HG02938 (cell line): ENCODE measurements at regions not wholly inside any gene's neighbourhood (a gene's known extent, or its start where the extent isn't known, plus 50 kb on each side); places are given as distances from the start of the nearest gene placed in this dataset.

Experiments used
- ATAC-seq: cut with Tn5 transposase; IDR thresholded peaks from one replicate; pipeline ENCODE4 v1.9.1; 2021; ENCODE audit warnings: mild to moderate bottlenecking, moderate library complexity; ENCODE audit not compliant: unreplicated experiment

DNA sequence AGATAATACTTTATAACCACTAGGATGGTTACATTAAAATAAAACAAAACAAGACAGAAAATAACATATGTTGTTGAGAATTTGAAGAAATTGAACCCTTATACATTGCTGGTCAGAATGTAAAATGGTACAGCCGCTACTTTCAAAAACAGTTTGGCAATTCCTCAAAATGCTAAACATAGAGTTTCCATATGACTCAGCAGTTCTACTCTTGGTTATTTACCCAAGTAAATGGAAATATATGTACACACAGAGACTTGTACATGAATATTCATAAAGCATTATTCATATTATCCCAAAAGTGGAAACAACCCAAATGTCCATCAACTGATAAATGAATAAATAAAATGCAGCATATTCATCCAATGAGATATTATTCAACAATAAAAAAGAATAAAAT lies 92.5 kb upstream of the LRATD1 start:
- no peak for ATAC-seq

DNA sequence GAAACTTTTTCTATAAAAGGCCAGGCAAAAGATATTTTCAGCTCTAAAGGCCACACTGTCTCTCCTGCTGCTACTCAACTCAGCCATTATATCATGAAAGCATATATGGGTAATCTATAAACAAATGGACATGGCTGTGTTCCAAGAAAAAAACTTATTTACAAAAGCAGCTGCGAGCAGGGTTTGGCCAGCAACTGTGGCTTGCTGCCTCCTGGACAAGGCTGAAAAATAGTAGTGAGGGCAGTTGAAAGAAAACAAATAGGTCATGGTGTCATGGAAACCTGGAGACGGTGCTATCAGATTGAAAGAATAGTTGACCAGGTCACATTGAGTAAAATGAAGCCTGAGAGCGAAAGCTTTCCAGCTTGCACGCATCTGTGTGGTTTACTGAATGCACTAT lies 89.2 kb upstream of the LRATD1 start:
- no peak for ATAC-seq

DNA sequence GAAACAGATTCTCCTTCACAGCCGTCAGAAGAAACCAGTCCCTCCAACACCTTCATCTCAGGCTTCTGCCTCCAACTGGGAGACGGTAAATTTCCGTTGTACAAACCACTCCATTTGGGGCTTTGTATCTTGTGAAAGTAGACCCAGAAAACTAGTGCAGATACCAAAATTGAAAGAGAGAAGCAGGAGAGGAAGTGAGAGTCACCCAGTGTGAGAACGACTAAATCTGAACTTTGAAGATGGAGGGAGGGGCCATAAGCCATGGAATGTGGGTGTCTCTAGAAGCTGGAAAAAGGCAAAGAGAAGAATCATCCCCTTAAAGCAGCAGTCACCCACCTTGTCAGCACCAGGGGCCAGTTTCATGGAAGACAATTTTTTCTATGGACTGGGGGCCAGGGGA lies 88.3 kb upstream of the LRATD1 start:
- ATAC-seq, result no peak

DNA sequence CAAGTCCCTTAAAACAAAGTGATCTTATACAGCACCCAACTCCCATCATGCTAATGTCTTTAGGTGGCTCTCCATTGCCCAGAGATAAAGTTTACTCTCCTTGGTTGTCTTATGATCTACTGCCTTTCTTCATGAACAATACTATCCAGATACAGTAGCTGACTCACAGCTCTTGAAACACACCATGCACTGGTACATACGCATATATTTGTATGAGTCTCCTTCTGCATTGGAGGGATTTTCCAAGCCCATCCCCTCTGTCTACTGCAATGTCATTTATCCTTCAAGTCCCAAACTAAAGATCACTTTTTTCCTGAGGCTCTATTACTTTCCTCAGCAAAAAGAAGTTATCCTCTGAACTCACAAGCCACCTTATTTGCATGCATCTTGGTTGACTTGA lies 84.7 kb upstream of the LRATD1 start:
- ATAC-seq, result no peak

DNA sequence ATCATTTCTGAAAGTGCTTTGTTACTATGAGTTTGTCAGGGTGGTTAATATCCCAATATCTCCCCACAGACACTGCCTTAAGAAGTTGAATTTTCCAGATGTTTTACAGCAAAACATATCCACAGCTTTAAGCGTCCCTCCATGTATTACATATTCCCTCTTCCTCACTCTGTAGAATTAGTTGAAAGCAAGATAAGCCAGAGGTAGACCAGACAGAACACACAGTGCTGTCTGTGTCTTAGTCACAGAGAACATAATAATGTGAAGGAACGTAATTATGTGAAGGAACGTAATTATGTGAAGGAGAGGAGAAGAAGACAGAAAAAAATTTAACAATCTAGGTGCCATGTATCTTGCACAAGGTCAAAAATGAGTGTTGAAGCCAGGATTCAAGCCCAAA lies 81.9 kb upstream of the LRATD1 start:
- ATAC-seq, result no peak

DNA sequence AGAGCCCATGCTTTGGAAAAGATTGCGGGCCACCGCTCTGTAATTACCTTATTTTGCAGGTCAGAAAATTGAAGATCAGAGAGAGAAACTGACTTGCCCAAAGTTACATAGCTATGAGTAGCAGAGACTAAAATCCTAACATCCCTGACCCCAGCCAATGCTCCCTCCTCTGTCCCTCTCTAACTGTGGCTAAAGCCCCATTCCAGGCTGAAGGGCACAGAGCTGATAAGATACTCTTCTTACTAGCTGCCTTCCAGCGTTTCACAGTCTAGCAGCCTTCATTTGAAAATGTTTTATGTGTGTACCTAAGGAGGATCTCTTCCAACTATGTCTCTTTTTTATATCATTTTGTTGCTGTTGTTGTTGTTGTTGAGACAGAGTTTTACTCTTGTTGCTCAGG lies 81.4 kb upstream of the LRATD1 start:
- ATAC-seq, result no peak

DNA sequence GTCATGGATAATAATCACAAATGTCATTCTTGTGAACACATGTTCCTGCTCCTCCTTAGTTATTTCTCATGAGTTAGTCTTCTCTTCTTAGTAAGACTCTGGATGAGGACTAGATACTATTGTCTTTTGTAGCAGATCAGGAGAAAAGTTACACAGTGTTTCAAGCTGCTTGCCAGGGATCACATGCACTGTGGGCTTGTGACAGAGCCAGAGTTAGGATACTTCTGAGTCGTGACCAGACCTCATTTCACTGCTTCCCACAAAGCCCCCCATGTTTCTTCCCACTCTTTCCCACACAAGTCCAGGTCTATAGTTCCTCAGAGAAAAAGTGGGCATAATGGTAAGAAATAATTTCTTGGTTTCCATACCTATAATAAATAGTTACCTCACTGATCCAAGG lies 80.2 kb upstream of the LRATD1 start:
- ATAC-seq, result no peak

DNA sequence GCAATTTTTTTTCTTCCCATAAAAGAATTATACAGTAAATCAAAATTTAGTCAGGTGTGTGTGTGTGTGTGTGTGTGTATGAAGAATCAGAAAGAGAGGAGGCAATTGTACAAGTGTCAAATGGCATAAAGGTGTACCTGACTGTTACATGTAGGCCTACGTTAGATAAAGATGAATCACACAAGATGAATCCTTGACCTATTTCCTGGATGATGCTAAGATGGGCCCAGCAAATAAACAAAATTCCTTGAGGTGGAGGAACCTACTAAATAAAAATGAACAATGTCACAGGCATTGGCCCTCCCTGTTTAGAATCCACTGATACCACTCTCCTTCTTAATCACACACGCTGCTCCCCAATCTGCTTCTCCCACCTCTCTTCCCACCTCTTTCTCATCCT lies 79.7 kb upstream of the LRATD1 start:
- ATAC-seq, result no peak

DNA sequence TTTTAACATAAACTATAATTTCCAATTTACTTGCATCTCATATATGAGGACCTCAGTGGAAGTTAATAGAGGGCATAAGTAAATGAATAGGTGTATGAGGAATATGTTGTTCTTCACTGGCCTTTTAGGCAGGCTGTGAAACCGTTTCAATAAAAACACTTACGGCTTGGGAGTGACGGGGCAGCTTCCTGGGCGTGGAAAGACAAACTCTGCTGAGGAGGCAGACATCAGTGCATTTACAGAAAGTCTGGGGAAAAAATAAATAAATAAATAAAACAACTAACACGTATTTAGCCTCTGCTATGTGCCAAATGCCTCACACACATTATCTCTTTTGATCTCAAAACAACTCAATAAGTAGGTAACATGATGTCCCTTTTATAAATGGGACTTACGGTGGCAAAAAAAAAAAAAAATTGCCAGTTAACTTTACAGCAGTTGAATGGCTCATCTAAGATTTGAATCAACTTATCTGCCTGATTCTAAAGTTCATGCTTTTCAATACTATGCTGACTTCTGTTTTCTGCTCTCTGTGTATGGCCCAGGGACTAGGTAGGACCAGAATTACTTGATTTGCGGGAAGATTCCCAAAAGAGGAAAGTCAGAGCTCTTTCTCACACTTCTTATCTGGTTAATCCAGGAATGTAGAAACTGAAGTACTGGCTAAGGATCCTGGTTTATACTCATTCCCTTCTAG lies 77.5 kb upstream of the LRATD1 start:
- no peak for ATAC-seq

DNA sequence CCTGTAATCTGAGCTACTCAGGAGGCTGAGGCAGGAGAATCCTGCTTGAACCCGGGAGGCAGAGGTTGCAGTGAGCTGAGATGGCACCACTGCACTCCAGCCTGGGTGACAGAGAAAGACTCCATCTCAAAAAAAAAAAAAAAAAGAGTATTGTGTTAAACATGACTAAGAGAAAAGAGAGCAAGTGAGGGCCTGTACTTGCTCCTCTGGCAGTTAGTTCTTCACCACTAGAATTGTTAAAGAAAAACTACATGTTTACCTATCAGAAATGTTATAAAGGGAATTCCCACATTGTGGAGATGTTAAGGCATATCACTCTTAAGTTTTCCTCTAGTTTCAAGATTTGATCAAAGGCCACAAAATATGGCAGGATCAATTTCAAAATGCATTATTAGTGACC lies 75.4 kb upstream of the LRATD1 start:
- ATAC-seq, result no peak

DNA sequence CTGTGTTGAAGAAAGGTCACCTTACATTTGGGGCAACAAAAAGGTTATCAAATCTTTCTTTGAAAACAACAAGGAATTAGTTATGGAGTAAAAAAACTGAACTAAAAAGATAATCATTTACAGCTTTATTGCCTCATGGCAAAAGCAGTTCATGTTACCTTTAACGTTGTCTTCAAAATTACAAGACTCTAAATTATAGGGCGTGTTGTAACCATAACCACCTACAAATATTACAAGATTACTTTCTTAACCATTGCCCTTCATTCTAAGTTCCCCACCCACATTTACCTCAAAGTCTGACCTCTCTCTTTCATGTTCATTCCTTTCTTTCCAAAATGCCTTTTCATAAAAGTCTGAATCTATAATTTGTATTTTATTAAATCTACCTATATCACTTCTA lies 74.6 kb upstream of the LRATD1 start:
- no peak for ATAC-seq

DNA sequence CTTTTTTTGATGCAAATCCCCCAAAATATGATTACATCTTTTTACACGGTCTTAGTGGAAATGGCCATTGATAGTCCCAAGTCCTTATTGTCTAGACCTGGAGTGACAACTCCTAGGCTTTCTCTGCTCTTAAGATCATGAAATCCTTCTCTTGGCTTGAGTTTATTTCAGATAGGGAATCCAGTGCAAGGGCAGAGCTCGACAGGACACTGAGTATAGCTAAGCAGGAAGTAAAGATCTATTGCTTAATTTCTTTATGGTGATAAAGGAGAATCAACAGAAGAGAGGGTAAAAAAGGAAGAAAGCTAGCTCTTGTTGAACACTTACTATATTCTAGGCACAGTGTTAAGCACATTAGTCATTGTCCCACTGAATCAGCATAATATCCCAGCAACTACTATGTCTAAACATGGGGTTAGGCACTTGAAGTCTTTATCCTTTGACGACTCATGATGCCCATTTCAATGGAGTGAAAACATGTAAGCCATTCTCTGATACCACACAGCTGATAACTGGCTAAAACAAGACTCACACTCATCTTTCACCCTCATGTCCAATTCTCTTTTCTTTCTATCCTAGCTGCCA lies 74.1 kb upstream of the LRATD1 start:
- ATAC-seq, result no peak

DNA sequence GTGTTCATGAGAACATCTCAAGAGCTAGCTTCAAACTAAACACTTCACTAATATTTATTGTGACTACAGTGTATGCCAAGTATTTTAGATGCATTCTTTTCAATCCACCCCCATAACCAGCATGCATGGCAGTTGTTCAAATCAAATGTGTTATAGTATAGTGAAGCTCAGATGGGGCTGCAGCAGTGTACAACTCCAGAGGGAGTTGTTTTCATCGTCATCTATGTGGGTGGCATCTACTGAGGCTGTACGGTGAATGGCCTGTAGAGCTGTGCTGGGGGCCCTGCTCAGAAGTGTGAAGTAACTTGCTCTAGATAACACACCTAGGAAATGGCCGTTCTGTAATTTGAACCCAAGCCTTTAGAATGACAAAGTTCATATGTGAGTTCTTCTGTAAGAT lies 71.8 kb upstream of the LRATD1 start:
- no peak for ATAC-seq

DNA sequence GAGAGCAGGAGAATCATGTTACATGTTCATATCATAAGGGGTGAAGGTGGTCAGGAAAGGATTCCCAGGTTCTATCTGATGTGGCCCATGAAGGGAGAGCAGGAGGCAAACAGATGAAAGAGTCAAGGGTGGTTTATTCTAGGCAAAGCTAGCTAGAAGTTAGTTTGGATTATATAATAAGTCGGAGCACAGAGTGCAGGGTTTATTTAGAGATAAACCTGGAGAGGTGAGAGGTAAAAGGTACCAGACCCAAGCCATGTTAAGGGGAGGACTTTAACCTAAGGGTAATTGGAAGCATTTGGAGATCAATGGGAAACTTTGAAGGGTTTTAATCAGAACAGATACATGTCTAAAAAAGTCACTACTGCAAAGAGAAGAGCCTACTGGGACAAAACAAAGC lies 69.2 kb upstream of the LRATD1 start:
- no peak for ATAC-seq

DNA sequence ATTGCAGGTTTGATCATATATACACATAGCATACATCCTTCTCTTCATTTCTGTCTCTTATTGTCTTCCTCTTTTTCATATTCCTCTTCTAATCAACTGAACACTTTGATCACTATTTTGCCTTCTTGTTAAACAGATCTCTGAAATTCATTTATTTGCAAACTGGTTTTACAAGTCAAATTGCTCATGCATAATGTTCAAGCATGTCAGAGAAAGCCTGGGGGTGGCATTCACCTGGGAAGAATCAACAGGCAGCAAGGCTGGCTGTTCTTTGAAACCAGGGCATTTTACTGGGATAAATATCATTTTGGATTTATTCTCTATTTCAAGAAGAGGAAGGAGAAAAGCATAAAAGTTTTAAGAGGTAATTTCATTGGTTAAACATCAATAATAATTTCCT lies 66.9 kb upstream of the LRATD1 start:
- no peak for ATAC-seq

DNA sequence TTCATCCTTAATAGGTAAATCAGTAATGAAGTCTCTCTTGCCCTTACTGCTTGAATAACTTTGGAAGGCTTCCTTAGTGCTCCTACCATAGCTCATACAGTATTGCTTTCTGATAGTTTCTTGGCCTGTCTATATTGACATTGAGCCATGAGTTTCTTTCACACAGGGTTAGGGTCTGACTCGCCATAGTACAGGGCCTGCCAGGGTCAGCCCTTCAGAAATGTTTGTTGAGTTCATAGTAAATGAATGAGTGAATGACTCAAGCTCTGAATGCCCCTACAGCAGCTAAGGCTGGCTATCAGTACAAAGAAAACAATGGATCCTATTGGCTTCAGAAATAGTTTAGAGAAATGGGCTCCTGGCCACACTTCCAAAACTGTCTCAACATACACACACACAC lies 65.0 kb upstream of the LRATD1 start:
- ATAC-seq, result no peak

DNA sequence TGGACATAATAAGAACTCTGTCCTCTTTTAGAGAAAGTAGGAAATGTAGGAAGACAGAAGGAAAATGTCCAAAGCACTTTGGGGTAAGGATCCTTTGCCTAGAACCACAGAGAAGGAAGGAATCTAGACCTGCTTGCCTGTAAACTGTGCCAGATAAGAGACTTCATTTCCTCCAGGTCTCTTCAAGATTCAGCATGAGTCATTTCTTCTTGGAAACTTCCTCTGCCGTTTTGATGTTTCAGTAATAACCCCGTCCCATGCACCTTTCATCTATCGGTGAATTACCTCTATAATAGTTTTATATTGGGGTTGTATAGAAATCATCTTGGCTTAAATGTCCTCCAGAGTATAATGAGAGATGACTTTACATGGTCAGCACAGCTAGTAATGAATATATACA lies 63.2 kb upstream of the LRATD1 start:
- ATAC-seq, result no peak

DNA sequence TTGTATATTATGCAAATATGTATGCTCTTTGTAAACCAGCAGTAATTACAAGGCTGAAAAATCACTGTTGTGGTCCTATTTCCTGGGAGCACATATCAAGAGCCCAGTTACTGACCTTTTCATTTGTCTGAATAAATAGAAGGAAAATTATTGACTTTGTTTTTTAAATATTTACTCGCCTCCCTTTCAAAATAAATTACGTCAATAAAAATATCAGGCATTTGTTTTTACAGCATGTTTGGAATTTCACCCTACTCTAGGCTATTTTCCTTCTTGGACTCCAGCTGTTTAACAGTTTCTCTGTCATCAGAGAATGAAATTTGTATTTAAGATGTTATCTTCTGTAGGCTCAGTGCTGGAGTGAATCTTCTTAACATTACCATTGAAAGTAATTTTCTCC lies 59.9 kb upstream of the LRATD1 start:
- no peak for ATAC-seq

DNA sequence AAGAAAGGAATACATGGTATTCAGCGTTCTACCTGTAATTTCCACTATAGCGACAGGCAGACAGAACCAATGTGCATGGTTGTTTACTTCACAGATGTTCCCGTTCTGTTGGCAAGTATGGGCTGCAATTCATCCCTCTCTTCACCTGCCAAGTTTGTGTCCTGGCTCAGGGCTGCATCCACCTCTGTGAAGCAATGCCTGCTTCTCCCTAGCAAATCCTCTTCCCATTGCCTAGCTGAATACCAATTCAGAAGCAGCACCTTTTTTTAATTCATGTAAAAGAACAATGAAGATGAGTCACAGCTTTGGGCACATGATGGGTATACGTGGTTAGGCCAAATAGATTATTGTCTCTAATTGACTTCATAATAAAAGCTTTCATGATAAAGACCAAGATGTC lies 54.7 kb upstream of the LRATD1 start:
- no peak for ATAC-seq
